Suppressor macrophage treated with lipopolysaccharide for 1 hour (primary cell): ENCODE measurements at regions not wholly inside any gene's neighbourhood (a gene's known extent, or its start where the extent isn't known, plus 50 kb on each side); places are given as distances from the start of the nearest gene placed in this dataset.

Source experiments
- DNase-seq, 3 donors: peaks; one replicate each; pipeline ENCODE4 v3.0.0-alpha.2; 2020 to 2022

GRCh38 chr2:172232708-172233396, 130.2 kb upstream of the DLX2 start:
- no peak for DNase-seq

DNA sequence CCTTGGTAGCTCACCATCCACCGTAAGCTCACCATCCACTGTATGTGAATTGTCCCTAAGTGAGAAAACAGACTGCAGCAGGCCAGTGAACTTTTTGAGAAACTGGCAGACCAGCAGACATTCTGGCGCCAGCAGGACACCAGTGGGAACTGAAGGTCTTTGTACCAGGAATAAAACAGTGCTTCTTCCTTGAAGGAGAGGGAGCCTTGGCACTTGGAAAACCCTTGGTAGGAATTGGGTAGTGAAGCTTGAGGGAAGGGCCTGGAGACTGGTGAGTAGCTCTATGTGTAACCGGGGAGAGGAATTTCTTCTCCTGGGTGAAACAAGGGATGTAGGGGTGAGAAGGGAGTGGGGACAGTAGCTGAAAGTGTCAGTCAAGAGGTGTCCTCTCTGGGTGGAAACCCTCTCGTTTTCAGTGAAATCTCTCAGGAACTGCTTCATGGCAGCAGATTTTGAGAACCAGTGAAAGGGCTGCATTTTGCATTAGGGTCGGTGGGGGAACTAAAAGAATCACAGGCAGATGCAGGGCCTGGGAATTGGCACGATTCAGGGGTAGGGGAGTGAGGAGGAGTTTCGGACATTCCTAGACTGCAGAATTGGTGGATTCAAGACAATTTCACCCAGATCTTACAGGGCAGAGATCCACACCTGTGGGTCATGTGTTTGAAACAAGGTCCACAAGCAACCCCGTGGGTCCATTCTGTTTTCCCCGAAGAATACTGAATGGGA, 131.5 kb upstream of the DLX2 start:
- no peak for DNase-seq

- peak in 2 of 3 donors; percentile 22 to 28 for DNase-seq
Measured at GRCh38 chr2:172234716-172235691, 132.3 kb upstream of the DLX2 start.

- no peak for DNase-seq
Measured at GRCh38 chr2:172239944-172240590, 137.4 kb upstream of the DLX2 start.

- no peak for DNase-seq
Measured at GRCh38 chr2:172241222-172241621, 138.5 kb upstream of the DLX2 start.

GRCh38 chr2:172242471-172242870, 139.8 kb upstream of the DLX2 start:
- DNase-seq = no peak

GRCh38 chr2:172242961-172243360, 140.3 kb upstream of the DLX2 start:
- peak in 1 of 3 donors; percentile 10 for DNase-seq

DNA sequence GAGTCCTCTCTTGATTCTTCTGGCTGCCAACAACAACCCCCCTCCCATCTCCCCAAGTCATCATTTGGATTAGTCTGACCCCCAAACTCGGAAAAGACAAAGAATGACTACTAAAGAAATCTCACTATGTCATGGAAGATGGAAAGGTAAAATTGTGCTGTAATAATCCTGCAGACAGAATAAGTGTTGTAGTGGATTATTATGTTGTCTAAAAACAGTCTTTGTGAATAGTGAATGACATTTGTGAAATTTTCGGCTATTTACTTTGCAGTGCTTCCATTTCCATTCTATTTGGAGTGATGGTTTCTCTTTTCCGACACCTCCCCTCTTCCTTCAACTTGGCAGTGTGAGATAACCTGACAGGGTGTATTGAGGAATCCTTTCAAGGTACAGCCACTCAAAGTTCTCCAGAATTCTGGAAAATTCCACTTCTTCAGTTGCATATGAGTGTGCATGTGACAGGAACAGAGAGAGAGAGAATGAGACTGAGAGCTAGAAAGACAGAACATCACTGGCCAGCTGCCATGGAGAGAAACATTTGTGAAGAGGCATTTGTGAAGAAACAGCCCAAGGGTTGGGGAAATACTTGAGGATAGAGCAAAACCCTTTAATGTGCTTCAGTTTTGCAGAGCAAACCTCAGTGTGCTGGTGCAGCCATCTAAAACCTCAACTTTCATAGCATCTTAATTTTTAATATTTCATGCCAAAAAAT, 141.9 kb upstream of the DLX2 start:
- no peak for DNase-seq

GRCh38 chr2:172246649-172247048, 143.9 kb upstream of the DLX2 start:
- peak; percentile 40 to 50 (median 47) for DNase-seq

GRCh38 chr2:172247203-172247602, 144.5 kb upstream of the DLX2 start:
- no peak for DNase-seq

- DNase-seq = no peak
Measured at GRCh38 chr2:172248381-172248780, 145.7 kb upstream of the DLX2 start.

DNA sequence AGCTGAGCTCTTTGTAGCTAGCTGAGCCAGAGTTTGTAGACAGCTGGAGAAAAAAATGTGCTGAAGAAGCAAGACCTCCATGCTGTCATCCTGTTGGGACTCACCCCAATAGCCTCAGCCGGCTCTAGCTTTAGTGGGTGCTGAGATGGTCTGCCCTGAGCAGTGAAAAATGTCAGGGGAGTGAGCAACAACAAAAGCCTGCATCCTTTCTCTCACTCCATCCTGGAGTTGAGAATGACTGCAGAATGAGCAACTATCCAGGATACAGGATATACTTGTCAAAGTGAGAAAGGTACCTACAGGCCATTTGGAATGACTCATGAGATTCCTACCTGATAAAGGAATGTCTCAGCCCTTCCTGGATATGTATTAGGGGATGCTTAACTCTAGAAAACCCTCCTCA, 146.1 kb upstream of the DLX2 start:
- DNase-seq = no peak

DNA sequence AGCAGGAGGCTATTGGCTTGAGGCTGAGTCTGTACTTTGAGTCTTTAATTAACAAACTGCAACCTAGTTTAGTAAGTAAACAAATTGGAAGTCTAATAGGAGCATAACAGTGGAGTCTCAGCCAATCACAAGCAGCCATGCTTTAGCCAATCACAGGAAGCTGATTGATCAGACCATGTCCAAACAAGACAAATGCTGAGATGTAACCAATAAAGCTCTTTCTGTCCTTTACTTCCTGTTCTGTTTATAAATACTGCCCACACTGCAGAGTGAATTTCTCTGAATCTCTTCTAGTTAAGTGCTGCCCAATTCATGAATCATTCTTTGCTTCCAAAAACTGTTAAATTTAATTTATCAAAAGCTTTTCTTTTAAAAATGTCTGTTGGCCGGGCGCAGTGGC, 146.6 kb upstream of the DLX2 start:
- no peak for DNase-seq

- DNase-seq = peak; percentile 15 to 44 (median 40)
Measured at GRCh38 chr2:172249986-172250385, 147.3 kb upstream of the DLX2 start.

GRCh38 chr2:172251231-172251630, 148.5 kb upstream of the DLX2 start:
- DNase-seq = no peak

DNA sequence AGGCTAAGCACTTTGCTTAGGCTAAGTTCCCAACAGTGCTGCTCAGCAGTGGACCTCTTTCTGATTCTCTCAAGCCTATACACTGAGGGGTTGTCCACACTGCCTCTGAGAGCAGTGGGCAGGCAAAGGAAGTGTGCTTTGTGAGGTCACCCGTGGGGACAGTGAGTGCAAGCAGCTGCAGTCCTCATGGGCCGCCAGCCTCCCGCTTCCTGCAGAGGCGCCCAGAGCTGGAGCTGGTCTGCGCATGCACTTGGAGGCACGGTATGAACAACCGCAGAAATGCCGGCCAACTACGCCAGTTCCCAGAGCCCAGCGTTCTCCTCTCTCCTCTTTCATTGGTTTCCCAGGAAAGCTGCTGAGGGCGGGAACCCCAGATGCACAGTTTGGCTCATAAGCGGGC, 149.5 kb upstream of the DLX2 start:
- peak in 1 of 3 donors; percentile 33 for DNase-seq

DNA sequence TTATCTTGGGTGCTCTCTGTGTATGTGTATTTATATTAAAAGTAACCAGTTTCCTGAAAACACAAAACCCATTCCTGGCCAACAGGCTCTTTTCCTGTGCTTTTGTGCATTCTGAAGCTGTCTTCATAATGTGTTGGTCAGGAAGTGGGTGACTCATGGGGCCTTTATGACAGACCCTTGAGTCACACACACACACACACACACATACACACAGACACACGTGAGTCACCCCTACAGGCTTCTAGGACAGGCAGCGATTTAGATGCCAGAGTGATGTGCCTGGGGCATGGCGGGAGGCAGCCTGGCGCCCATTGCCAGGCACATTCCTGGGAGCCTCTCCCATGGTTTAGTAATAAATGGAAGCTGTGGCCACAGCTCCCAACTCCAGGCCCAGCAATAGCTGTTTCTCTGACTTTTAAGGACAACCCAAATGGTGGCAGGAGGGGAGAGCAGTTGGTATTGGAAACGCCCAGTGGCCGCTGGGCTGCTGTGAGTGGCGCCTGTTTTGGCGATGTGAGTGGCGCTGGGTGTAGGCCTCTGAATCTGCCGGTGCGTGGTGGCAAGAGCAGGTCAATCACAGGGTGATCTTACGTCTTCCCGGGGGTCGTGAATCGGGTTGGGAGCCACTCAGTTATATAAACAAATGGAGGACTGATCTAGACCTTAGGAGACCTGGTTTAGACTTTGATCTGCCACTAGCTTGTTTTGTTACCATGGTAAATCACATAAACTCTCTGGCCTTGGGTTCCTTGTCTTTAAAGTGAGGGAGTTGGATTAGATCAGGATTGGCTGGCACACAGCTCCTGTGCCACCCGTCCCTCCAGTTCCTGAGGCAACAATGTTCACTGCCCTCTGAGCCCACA, 150.7 kb upstream of the DLX2 start:
- peak; percentile 90 to 94 (median 94) for DNase-seq

GRCh38 chr2:172256886-172257285, 154.2 kb upstream of the DLX2 start:
- DNase-seq = no peak

DNA sequence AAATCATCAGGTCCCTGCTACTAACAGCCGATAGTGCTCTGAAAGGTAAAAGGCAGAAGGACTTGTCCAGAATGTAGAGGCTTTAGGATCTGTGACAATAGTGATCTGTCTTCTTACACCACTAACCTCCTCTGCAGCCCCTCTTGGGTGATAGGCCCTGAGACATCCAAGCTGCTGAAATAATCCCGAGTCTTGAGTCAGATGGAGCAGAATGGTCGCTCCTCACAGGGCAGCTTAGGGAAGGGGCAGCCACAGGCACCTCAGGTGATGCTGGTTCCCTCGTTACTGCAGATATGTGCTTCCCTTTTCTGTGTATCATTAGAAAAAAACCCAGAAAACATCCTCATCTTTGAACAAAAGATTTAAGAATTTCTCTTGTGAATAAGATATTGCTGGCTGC, 157.1 kb upstream of the DLX2 start:
- no peak for DNase-seq

GRCh38 chr2:172260336-172260735, 157.6 kb upstream of the DLX2 start:
- no peak for DNase-seq

DNA sequence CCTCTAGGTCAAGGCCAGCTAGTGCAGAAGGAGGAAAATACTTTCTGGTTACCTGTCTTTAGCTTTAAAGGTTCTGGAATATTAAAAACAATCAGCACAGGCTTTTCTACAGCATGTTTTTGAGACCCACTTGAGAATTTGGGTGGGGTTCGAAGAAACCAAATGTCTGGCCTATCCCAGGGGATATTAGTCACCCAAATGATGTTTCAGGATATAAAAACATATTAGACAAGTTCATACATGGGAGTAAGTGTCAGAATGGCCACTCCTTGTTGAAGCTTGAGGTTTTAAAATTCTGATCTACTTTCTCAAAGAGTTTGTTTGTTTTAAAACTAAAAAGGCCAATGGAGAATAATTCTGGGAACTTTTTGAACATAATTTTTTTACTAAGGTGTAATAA, 158.6 kb upstream of the DLX2 start:
- no peak for DNase-seq
